Vagina (tissue), 2 donors: ENCODE measurements at regions not wholly inside any gene's neighbourhood (a gene's known extent, or its start where the extent isn't known, plus 50 kb on each side); places are given as distances from the start of the nearest gene placed in this dataset.

Experiments
- DNase-seq, 2 donors: peaks; one replicate each; pipeline ENCODE4 v3.0.0-alpha.2; 2017; ENCODE audit errors: extremely low spot score in 2 of 2
- H3K27ac ChIP-seq: fragments of 200-600 bp; sonication (generic); one replicate; pipeline ENCODE4 v1.5.1; 2019
- H3K27me3 ChIP-seq: fragments of 200-600 bp; sonication (generic); one replicate; pipeline ENCODE4 v1.5.1; 2019
- H3K36me3 ChIP-seq, 2 donors: fragments of 200-600 bp; sonication (generic); one replicate each; pipeline ENCODE4 v1.5.1; 2017 to 2019
- H3K4me1 ChIP-seq: fragments of 200-600 bp; sonication (generic); one replicate; pipeline ENCODE4 v1.5.1; 2019
- H3K4me3 ChIP-seq, 2 donors: fragments of 200-600 bp; sonication (generic); 1 replicate in 1 of 2; 2 replicates in 1 of 2; pipeline ENCODE4 v1.5.1; 2016 to 2019
- H3K9me3 ChIP-seq: fragments of 200-600 bp; sonication (generic); one replicate; pipeline ENCODE4 v1.5.1; 2019
- POLR2A ChIP-seq, 2 donors: fragments of 450-650 bp; IDR thresholded peaks; one replicate each; pipeline ENCODE4 v1.6.1; 2017; ENCODE audit warnings: antibody characterized with exemption in 2 of 2, mild to moderate bottlenecking in 2 of 2, moderate library complexity in 2 of 2
- POLR2AphosphoS5 ChIP-seq, 2 donors: sonication (generic); formaldehyde crosslinking; IDR thresholded peaks; one replicate each; pipeline ENCODE4 v1.9.0; 2017; ENCODE audit warnings: antibody characterized with exemption in 2 of 2, mild to moderate bottlenecking in 2 of 2, low read depth in 1 of 2; ENCODE audit not compliant: insufficient read depth in 1 of 2
- intact Hi-C: fragments of 100-400 bp; cut with DNase I; formaldehyde crosslinking; loops from one replicate; pipeline ENCODE4 v1.15.1; 2023
- TF ChIP-seq, protein P1 (sequence below), 3 experiments: fragments of 450-650 bp in 2 of 3; fragments of 200-600 bp in 1 of 3; sonication (generic) in 1 of 3; IDR thresholded peaks; one replicate each; pipeline ENCODE4 v1.5.1; 2017 to 2019; ENCODE audit warnings: antibody characterized with exemption in 3 of 3, mild to moderate bottlenecking in 2 of 3, moderate library complexity in 2 of 3

DNA sequence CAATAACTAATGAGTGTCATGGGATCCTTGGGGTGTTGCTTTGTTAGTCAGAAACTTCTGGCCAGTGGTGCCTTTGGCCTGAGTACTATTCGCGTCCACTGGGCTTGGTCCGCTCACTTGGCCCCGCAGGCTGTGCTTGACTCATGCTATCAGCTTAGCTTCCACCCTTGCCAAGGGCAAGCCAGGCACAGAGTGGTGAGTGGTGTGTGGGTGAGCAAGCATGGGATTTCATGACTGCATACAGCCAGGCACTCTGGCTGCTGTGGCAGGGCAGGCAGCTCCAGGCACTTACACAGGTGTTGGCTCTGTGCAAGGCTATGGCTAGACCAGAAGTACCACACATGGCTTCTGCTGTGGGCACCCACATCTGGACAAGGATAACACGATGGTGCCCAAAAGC is 1026.3 kb downstream of the PCDH19 start:
- TF ChIP-seq POLR2AphosphoS5 (IDR thresholded peaks at IDR 0.05; ENCODE audit: insufficient read depth in 1 of 2, low read depth in 1 of 2) (no peak), POLR2A (IDR thresholded peaks at IDR 0.05) (no peak)
- TF ChIP-seq, protein P1, sequence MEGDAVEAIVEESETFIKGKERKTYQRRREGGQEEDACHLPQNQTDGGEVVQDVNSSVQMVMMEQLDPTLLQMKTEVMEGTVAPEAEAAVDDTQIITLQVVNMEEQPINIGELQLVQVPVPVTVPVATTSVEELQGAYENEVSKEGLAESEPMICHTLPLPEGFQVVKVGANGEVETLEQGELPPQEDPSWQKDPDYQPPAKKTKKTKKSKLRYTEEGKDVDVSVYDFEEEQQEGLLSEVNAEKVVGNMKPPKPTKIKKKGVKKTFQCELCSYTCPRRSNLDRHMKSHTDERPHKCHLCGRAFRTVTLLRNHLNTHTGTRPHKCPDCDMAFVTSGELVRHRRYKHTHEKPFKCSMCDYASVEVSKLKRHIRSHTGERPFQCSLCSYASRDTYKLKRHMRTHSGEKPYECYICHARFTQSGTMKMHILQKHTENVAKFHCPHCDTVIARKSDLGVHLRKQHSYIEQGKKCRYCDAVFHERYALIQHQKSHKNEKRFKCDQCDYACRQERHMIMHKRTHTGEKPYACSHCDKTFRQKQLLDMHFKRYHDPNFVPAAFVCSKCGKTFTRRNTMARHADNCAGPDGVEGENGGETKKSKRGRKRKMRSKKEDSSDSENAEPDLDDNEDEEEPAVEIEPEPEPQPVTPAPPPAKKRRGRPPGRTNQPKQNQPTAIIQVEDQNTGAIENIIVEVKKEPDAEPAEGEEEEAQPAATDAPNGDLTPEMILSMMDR (IDR thresholded peaks at IDR 0.05) = no peak
- H3K4me1 ChIP-seq = no peaks in the 10 kb centered on the region
- no peak for DNase-seq
- H3K27ac ChIP-seq = no peak overlapping the region
- H3K27me3 ChIP-seq = no peaks in the 10 kb centered on the region
- no peaks in the 10 kb centered on the region for H3K36me3 ChIP-seq
- no peaks in the 10 kb centered on the region for H3K9me3 ChIP-seq
- no peak overlapping the region for H3K4me3 ChIP-seq
- intact Hi-C loops = no loop called here

DNA sequence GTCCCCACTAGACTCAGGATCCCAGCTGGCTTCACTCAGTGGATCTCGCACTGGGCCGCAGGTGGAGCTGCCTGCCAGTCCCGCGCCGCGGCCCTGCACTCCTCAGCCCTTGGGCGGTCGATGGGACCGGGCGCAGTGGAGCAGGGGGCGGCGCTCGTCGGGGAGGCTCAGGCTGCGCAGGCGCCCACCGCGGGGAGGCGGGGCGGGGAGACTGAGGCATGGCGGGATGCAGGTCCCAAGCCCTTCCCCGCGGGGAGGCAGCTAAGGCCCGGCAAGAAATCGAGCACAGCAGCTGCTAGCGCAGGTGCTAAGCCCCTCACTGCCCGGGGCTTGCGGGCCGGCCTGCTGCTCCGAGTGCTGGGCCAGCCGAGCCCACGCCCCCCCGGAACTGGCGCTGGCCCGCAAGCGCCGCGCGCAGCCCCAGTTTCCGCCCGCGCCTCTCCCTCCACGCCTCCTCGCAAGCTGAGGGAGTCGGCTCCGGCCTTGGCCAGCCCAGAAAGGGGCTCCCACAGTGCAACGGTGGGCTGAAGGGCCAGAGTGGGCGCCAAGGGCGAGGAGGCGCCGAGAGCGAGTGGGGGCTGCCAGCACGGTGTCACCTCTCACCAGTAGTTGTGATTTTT is 1038.0 kb downstream of the PCDH19 start:
- H3K4me1 ChIP-seq = no peaks in the 10 kb centered on the region
- no peak overlapping the region for H3K27ac ChIP-seq
- intact Hi-C loops = no loop called here
- no peaks in the 10 kb centered on the region for H3K9me3 ChIP-seq
- no peak for TF ChIP-seq POLR2AphosphoS5 (IDR thresholded peaks at IDR 0.05; ENCODE audit: insufficient read depth in 1 of 2, low read depth in 1 of 2)
- TF ChIP-seq POLR2A (IDR thresholded peaks at IDR 0.05) = no peak
- TF ChIP-seq, protein P1 (IDR thresholded peaks at IDR 0.05) = no peak
- no peaks in the 10 kb centered on the region for H3K36me3 ChIP-seq
- no peaks in the 10 kb centered on the region for H3K27me3 ChIP-seq
- no peak for DNase-seq
- H3K4me3 ChIP-seq = no peak overlapping the region

DNA sequence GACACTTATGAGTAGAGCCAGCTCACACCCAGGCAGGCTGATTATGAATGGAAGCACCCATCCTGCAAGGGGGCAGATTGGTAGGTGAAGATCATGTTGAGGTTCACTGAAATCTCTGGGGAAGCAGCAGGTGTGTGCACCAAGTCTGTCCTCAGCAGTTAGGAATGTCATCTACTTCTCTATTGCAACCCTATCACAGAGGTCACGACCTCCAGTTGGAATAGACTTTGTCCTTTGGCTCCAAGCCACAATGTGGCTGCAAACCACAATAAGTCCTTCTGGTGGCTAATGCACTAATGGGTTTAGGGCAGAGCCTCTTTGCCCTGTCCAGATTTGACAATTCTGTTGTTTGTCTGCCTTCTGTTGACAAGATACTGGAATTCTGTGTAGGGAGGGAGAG is 1056.7 kb downstream of the PCDH19 start:
- intact Hi-C loops = no loop called here
- H3K4me3 ChIP-seq = no peak overlapping the region
- H3K27me3 ChIP-seq = no peaks in the 10 kb centered on the region
- no peak overlapping the region for H3K27ac ChIP-seq
- TF ChIP-seq POLR2AphosphoS5 (IDR thresholded peaks at IDR 0.05; ENCODE audit: insufficient read depth in 1 of 2, low read depth in 1 of 2) (no peak), POLR2A (IDR thresholded peaks at IDR 0.05) (no peak)
- TF ChIP-seq, protein P1 (IDR thresholded peaks at IDR 0.05) = no peak
- no peaks in the 10 kb centered on the region for H3K9me3 ChIP-seq
- H3K4me1 ChIP-seq = no peaks in the 10 kb centered on the region
- H3K36me3 ChIP-seq = no peaks in the 10 kb centered on the region
- DNase-seq = no peak

DNA sequence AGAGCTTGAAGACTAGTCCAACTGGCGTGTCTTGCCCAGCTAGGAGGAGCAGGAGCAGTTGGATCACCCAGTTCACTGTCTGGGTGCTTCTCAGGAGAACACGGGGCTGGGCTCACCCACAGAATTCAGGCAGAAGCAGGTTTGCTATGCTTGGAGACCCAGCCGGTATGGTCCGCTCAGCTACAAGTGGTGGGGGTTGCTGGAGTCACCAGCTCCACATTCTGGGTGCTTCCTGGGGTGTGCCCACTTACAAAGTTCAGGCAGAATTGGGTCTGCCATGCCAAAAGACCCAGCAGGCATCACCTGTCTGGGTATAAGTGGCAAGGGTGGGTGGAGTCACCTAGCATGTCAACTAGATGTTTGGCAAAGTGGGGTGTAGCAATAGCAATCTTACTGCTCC is 1061.8 kb downstream of the PCDH19 start:
- Histone ChIP-seq H3K27ac (no peak overlapping the region), H3K27me3 (no peaks in the 10 kb centered on the region), H3K9me3 (no peaks in the 10 kb centered on the region), H3K4me3 (no peak overlapping the region), H3K36me3 (no peaks in the 10 kb centered on the region), H3K4me1 (no peaks in the 10 kb centered on the region)
- TF ChIP-seq, protein P1 (IDR thresholded peaks at IDR 0.05) = no peak
- TF ChIP-seq POLR2A (IDR thresholded peaks at IDR 0.05) = no peak
- no peak for TF ChIP-seq POLR2AphosphoS5 (IDR thresholded peaks at IDR 0.05; ENCODE audit: insufficient read depth in 1 of 2, low read depth in 1 of 2)
- intact Hi-C loops = no loop called here
- DNase-seq = no peak

DNA sequence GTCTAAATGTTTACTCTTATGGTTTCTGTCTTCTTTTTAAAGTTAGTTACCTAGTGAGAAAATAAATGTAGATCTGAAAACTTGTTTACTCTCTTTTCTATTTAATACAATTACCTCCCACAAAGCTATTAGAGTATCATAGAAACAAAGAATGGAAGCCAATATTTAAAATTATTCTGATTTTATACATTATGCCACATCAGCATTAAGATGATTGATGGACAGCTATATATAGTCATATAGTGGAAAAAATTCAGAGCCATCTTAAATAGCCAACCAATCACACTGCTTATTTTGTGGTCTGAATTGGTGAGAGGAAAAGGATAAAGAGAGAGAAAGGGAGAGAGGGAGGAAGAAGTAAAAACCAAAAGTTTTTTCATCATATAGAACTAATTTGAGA is 1101.8 kb downstream of the PCDH19 start:
- intact Hi-C loops = no loop called here
- Histone ChIP-seq H3K4me3 (no peak overlapping the region), H3K36me3 (no peaks in the 10 kb centered on the region), H3K27ac (no peak overlapping the region), H3K4me1 (no peaks in the 10 kb centered on the region), H3K9me3 (no peaks in the 10 kb centered on the region), H3K27me3 (no peaks in the 10 kb centered on the region)
- TF ChIP-seq POLR2A (IDR thresholded peaks at IDR 0.05) (no peak), POLR2AphosphoS5 (IDR thresholded peaks at IDR 0.05; ENCODE audit: insufficient read depth in 1 of 2, low read depth in 1 of 2) (no peak)
- no peak for DNase-seq
